SK-N-SH (cell line): ENCODE measurements at regions not wholly inside any gene's neighbourhood (a gene's known extent, or its start where the extent isn't known, plus 50 kb on each side); places are given as distances from the start of the nearest gene placed in this dataset.

Experiments used
- CTCF ChIA-PET: fragments of 300-600, 350-600 bp; formaldehyde crosslinking; extraction: SDS; loops from one replicate; lab custom pipeline; 2021; lab: Yijun Ruan, JAX
- POLR2A ChIA-PET: fragments of 350-600 bp; sonication (Branson Sonifier 250); formaldehyde crosslinking; extraction: SDS; loops from one replicate; lab custom pipeline; 2020; ENCODE audit warnings: antibody characterized with exemption, inconsistent platforms; lab: Yijun Ruan, JAX
- DNase-seq: peaks from one replicate; pipeline ENCODE4 v3.0.0; 2012
- H2AFZ ChIP-seq: fragments of 200-600 bp; sonication (generic); 2 replicates; pipeline ENCODE4 v1.8.1; 2016; ENCODE audit warnings: antibody characterized with exemption, mild to moderate bottlenecking, low read depth
- H3F3A ChIP-seq: fragments of 200-600 bp; sonication (generic); replicated peaks from 2 replicates; pipeline ENCODE3; 2016; ENCODE audit warnings: antibody characterized with exemption, mild to moderate bottlenecking; ENCODE audit not compliant: insufficient read depth
- H3K27ac ChIP-seq, 2 experiments: fragments of 200-500 bp in 1 of 2; fragments of 200-600 bp in 1 of 2; sonication (Bioruptor generic) in 1 of 2; sonication (generic), shearing (Covaris generic) in 1 of 2; 2 replicates each; pipeline versions ENCODE4 v1.5.1 to v1.6.1; 2014 to 2016; ENCODE audit warnings: low read depth in 2 of 2, inconsistent platforms in 1 of 2, low read length in 1 of 2, mild to moderate bottlenecking in 1 of 2, mixed read lengths in 1 of 2
- H3K27me3 ChIP-seq: fragments of 200-600 bp; sonication (generic), shearing (Covaris generic); 2 replicates; pipeline ENCODE4 v1.6.1; 2016; ENCODE audit warnings: mixed run types; ENCODE audit not compliant: insufficient read depth
- H3K36me3 ChIP-seq, 2 experiments: fragments of 200-500 bp in 1 of 2; fragments of 200-600 bp in 1 of 2; sonication (Bioruptor generic) in 1 of 2; sonication (generic) in 1 of 2; replicated peaks in 1 of 2; 2 replicates each; pipeline versions ENCODE3 to v1.5.1; 2014 to 2016; ENCODE audit warnings: low read length in 1 of 2, mild to moderate bottlenecking in 1 of 2; ENCODE audit not compliant: insufficient read depth in 2 of 2, control insufficient read depth in 1 of 2
- H3K4me1 ChIP-seq, 2 experiments: fragments of 200-500 bp in 1 of 2; fragments of 200-600 bp in 1 of 2; sonication (Bioruptor generic) in 1 of 2; sonication (generic), shearing (Covaris generic) in 1 of 2; 2 replicates each; pipeline versions ENCODE4 v1.5.1 to v1.6.1; 2014 to 2016; ENCODE audit warnings: low read depth in 1 of 2, low read length in 1 of 2, mixed run types in 1 of 2; ENCODE audit not compliant: insufficient read depth in 2 of 2, control insufficient read depth in 1 of 2
- H3K4me2 ChIP-seq: fragments of 200-600 bp; sonication (generic), shearing (Covaris generic); 2 replicates; pipeline ENCODE4 v1.6.1; 2017; ENCODE audit warnings: mixed run types
- H3K4me3 ChIP-seq, 2 experiments: fragments of 200-500 bp in 1 of 2; fragments of 200-600 bp in 1 of 2; sonication (Bioruptor generic) in 1 of 2; sonication (generic), shearing (Covaris generic) in 1 of 2; 2 replicates each; pipeline versions ENCODE4 v1.5.1 to v1.8.1; 2014 to 2016; ENCODE audit warnings: low read depth in 2 of 2, inconsistent platforms in 1 of 2, low read length in 1 of 2, mild to moderate bottlenecking in 1 of 2, mixed read lengths in 1 of 2, moderate library complexity in 1 of 2
- H3K79me2 ChIP-seq: fragments of 200-600 bp; sonication (generic); 2 replicates; pipeline ENCODE4 v1.8.1; 2017; ENCODE audit warnings: mild to moderate bottlenecking; ENCODE audit not compliant: insufficient read depth
- H3K9ac ChIP-seq: fragments of 200-600 bp; sonication (generic); 2 replicates; pipeline ENCODE4 v1.6.1; 2017; ENCODE audit warnings: mixed run types
- H3K9me2 ChIP-seq: fragments of 200-600 bp; sonication (generic); 2 replicates; pipeline ENCODE4 v1.6.1; 2017; ENCODE audit warnings: mixed run types
- H3K9me3 ChIP-seq: fragments of 200-600 bp; sonication (generic); 2 replicates; pipeline ENCODE4 v1.6.1; 2017; ENCODE audit warnings: mixed run types, mild to moderate bottlenecking, moderate library complexity
- H4K20me1 ChIP-seq: fragments of 200-600 bp; sonication (generic); 2 replicates; pipeline ENCODE4 v1.6.1; 2017; ENCODE audit warnings: mild to moderate bottlenecking, mixed run types; ENCODE audit not compliant: insufficient read depth
- CHD2 ChIP-seq: fragments of 150-350 bp; IDR thresholded peaks from 2 replicates; pipeline ENCODE4 v1.6.1; 2018; ENCODE audit warnings: low read length; ENCODE audit not compliant: partially characterized antibody
- EP300 ChIP-seq, 2 experiments: IDR thresholded peaks; 2 replicates each; pipeline versions ENCODE4 v1.4.0 to v1.6.1; 2012; ENCODE audit warnings: borderline replicate concordance in 1 of 2, low read depth in 1 of 2, low read length in 1 of 2
- FOXJ3 ChIP-seq: sonication (generic); formaldehyde crosslinking; IDR thresholded peaks from 2 replicates; pipeline ENCODE4 v1.5.1; 2020; ENCODE audit warnings: mild to moderate bottlenecking, missing genetic modification reagents
- MXI1 ChIP-seq: IDR thresholded peaks from 2 replicates; pipeline ENCODE4 v1.6.1; 2012; ENCODE audit warnings: mild to moderate bottlenecking, low read depth, low read length, improper control_type of control experiment
- SIN3A ChIP-seq: IDR thresholded peaks from 2 replicates; pipeline ENCODE4 v1.6.1; 2012; ENCODE audit warnings: low read depth, mild to moderate bottlenecking, low read length, moderate library complexity, borderline replicate concordance
- SMC3 ChIP-seq: IDR thresholded peaks from 2 replicates; pipeline ENCODE4 v1.6.1; 2012; ENCODE audit warnings: low read depth, low read length, improper control_type of control experiment
- TAF1 ChIP-seq: IDR thresholded peaks from 2 replicates; pipeline ENCODE4 v1.6.1; 2012; ENCODE audit warnings: low read depth, mild to moderate bottlenecking, low read length, moderate library complexity, borderline replicate concordance
- TCF12 ChIP-seq: IDR thresholded peaks from 2 replicates; pipeline ENCODE4 v1.4.0; 2012
- YY1 ChIP-seq: IDR thresholded peaks from 2 replicates; pipeline ENCODE4 v1.4.0; 2012; ENCODE audit warnings: low read depth, mild to moderate bottlenecking
- WGBS: methylation state at CpG from one replicate; pipeline ENCODE4 v1.1.6; 2017; ENCODE audit warnings: low lambda C conversion rate; 5-methylcytosine and 5-hydroxymethylcytosine counted together
- TF ChIP-seq, protein P1 (sequence below): fragments of 150-350 bp; IDR thresholded peaks from 2 replicates; pipeline ENCODE4 v1.6.1; 2017; ENCODE audit warnings: antibody characterized with exemption, low read length, low read depth, borderline replicate concordance
- TF ChIP-seq, protein P2 (sequence below): IDR thresholded peaks from 2 replicates; pipeline ENCODE4 v1.6.1; 2012; ENCODE audit warnings: mild to moderate bottlenecking, low read depth, low read length, moderate library complexity
- TF ChIP-seq, protein P3 (sequence below): IDR thresholded peaks from 2 replicates; pipeline ENCODE4; 2012
- TF ChIP-seq, protein P4 (sequence below): fragments of 150-350 bp; IDR thresholded peaks from 2 replicates; pipeline ENCODE4 v1.6.1; 2016; ENCODE audit warnings: mild to moderate bottlenecking, low read depth, low read length
- TF ChIP-seq, protein P5 (sequence below): fragments of 200-600 bp; sonication (generic); IDR thresholded peaks from 2 replicates; pipeline ENCODE4 v1.6.1; 2017; ENCODE audit warnings: antibody characterized with exemption, mild to moderate bottlenecking, moderate library complexity

DNA sequence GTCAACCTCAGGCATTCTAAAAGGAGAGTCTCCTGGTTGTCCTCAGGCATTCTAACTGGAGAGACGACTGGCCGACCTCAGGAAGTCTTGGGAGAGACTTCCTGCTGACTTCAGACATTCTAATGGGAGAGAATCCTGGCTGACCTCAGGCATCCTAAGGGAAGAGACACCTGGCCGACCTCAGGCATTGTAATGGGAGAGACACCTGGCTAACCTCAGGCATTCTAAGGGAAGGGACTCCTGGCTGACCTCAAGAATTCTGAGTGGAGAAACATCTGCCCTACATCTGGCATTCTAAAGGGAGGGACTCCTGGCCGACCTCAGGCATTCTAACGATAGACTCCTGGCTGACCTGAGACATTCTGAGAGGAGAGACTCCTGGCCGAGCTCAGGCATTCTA is 1353.3 kb downstream of the UQCRFS1 start (continued):
- TF ChIP-seq, protein P1, sequence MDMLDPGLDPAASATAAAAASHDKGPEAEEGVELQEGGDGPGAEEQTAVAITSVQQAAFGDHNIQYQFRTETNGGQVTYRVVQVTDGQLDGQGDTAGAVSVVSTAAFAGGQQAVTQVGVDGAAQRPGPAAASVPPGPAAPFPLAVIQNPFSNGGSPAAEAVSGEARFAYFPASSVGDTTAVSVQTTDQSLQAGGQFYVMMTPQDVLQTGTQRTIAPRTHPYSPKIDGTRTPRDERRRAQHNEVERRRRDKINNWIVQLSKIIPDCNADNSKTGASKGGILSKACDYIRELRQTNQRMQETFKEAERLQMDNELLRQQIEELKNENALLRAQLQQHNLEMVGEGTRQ = no peak
- TF ChIP-seq SIN3A (no peak), SMC3 (no peak)
- TF ChIP-seq, protein P2, sequence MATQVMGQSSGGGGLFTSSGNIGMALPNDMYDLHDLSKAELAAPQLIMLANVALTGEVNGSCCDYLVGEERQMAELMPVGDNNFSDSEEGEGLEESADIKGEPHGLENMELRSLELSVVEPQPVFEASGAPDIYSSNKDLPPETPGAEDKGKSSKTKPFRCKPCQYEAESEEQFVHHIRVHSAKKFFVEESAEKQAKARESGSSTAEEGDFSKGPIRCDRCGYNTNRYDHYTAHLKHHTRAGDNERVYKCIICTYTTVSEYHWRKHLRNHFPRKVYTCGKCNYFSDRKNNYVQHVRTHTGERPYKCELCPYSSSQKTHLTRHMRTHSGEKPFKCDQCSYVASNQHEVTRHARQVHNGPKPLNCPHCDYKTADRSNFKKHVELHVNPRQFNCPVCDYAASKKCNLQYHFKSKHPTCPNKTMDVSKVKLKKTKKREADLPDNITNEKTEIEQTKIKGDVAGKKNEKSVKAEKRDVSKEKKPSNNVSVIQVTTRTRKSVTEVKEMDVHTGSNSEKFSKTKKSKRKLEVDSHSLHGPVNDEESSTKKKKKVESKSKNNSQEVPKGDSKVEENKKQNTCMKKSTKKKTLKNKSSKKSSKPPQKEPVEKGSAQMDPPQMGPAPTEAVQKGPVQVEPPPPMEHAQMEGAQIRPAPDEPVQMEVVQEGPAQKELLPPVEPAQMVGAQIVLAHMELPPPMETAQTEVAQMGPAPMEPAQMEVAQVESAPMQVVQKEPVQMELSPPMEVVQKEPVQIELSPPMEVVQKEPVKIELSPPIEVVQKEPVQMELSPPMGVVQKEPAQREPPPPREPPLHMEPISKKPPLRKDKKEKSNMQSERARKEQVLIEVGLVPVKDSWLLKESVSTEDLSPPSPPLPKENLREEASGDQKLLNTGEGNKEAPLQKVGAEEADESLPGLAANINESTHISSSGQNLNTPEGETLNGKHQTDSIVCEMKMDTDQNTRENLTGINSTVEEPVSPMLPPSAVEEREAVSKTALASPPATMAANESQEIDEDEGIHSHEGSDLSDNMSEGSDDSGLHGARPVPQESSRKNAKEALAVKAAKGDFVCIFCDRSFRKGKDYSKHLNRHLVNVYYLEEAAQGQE = no peak

DNA sequence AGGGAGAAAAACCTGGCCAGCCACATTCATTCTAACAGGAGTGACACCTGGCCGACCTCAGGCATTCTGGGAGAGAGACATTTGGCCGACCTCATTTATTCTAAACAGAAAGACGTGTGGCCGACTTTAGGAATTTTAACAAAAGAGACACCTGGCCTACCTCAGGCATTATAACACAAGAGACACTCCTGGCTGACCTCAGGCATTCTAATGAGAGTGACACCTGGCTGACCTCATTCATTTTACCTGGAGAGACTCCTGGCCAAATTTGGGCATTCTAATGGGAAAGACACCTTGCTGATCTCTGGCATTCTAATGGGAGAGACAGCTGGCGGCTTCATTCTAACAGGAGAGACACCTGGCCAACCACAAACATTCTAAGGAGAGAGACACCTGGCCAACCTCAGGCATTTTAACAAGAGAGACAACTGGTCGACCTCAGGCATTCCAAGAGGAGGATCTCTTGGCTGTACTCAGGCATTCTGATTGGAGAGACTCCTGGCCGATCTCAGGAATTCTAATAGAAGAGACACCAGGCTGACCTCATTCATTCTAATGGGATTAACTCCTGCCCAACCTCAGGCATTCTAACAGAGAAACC is 1353.9 kb downstream of the UQCRFS1 start:
- Histone ChIP-seq H3K27me3 (no peaks in the 10 kb centered on the region), H3K36me3 (no peaks in the 10 kb centered on the region), H3K9ac (no peak overlapping the region), H3K27ac (no peak overlapping the region), H2AFZ (no peak overlapping the region), H3K4me3 (no peak overlapping the region), H4K20me1 (no peaks in the 10 kb centered on the region), H3K9me3 (no peaks in the 10 kb centered on the region), H3F3A (no peaks in the 10 kb centered on the region), H3K9me2 (no peaks in the 10 kb centered on the region), H3K79me2 (no peaks in the 10 kb centered on the region), H3K4me1 (no peaks in the 10 kb centered on the region), H3K4me2 (no peak overlapping the region)
- WGBS = 5% methylated on average over 7 of the region's 7 CpGs
- TF ChIP-seq TAF1 (no peak), SMC3 (no peak), FOXJ3 (no peak), EP300 (IDR thresholded peaks at IDR 0.05; ENCODE audit: borderline replicate concordance in 1 of 2, low read depth in 1 of 2, low read length in 1 of 2) (no peak), CHD2 (no peak), MXI1 (no peak), TCF12 (no peak), SIN3A (no peak), YY1 (no peak)
- TF ChIP-seq, protein P3, sequence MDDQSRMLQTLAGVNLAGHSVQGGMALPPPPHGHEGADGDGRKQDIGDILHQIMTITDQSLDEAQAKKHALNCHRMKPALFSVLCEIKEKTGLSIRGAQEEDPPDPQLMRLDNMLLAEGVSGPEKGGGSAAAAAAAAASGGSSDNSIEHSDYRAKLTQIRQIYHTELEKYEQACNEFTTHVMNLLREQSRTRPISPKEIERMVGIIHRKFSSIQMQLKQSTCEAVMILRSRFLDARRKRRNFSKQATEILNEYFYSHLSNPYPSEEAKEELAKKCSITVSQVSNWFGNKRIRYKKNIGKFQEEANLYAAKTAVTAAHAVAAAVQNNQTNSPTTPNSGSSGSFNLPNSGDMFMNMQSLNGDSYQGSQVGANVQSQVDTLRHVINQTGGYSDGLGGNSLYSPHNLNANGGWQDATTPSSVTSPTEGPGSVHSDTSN = no peak
- TF ChIP-seq, protein P2 = no peak
- TF ChIP-seq, protein P4, sequence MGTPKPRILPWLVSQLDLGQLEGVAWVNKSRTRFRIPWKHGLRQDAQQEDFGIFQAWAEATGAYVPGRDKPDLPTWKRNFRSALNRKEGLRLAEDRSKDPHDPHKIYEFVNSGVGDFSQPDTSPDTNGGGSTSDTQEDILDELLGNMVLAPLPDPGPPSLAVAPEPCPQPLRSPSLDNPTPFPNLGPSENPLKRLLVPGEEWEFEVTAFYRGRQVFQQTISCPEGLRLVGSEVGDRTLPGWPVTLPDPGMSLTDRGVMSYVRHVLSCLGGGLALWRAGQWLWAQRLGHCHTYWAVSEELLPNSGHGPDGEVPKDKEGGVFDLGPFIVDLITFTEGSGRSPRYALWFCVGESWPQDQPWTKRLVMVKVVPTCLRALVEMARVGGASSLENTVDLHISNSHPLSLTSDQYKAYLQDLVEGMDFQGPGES = no peak
- TF ChIP-seq, protein P5, sequence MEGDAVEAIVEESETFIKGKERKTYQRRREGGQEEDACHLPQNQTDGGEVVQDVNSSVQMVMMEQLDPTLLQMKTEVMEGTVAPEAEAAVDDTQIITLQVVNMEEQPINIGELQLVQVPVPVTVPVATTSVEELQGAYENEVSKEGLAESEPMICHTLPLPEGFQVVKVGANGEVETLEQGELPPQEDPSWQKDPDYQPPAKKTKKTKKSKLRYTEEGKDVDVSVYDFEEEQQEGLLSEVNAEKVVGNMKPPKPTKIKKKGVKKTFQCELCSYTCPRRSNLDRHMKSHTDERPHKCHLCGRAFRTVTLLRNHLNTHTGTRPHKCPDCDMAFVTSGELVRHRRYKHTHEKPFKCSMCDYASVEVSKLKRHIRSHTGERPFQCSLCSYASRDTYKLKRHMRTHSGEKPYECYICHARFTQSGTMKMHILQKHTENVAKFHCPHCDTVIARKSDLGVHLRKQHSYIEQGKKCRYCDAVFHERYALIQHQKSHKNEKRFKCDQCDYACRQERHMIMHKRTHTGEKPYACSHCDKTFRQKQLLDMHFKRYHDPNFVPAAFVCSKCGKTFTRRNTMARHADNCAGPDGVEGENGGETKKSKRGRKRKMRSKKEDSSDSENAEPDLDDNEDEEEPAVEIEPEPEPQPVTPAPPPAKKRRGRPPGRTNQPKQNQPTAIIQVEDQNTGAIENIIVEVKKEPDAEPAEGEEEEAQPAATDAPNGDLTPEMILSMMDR = no peak
- POLR2A ChIA-PET = no interaction called here
- no peak for DNase-seq
- CTCF ChIA-PET = no interaction called here
